Skeletal muscle tissue (tissue), 3 donors: ENCODE measurements at regions not wholly inside any gene's neighbourhood (a gene's known extent, or its start where the extent isn't known, plus 50 kb on each side); places are given as distances from the start of the nearest gene placed in this dataset.
A peak's percentile ranks its signal among the peaks of the same experiment; 100 is the strongest.

Experiments
- H3K27ac ChIP-seq: one replicate; pipeline ENCODE4 v1.7.0; 2013; ENCODE audit warnings: mild to moderate bottlenecking, low read depth, low read length, inconsistent platforms
- H3K27me3 ChIP-seq, 3 donors: one replicate each; pipeline ENCODE4 v1.7.0; 2013; ENCODE audit warnings: low read length in 3 of 3; ENCODE audit not compliant: control insufficient read depth in 3 of 3, insufficient read depth in 3 of 3
- H3K36me3 ChIP-seq, 3 donors: one replicate each; pipeline ENCODE4 v1.7.0; 2013; ENCODE audit warnings: low read length in 3 of 3; ENCODE audit not compliant: control insufficient read depth in 3 of 3, insufficient read depth in 3 of 3
- H3K4me1 ChIP-seq, 3 donors: one replicate each; pipeline ENCODE4 v1.7.0; 2013; ENCODE audit warnings: low read length in 3 of 3, mild to moderate bottlenecking in 3 of 3; ENCODE audit not compliant: control insufficient read depth in 3 of 3, insufficient read depth in 3 of 3
- H3K4me3 ChIP-seq, 3 donors: one replicate each; pipeline ENCODE4 v1.7.0; 2013; ENCODE audit warnings: low read length in 3 of 3
- H3K9ac ChIP-seq, 3 donors: one replicate each; pipeline ENCODE4 v1.7.0; 2013; ENCODE audit warnings: low read length in 3 of 3, mild to moderate bottlenecking in 3 of 3, moderate library complexity in 2 of 3, low read depth in 1 of 3
- H3K9me3 ChIP-seq, 3 donors: one replicate each; pipeline ENCODE4 v1.7.0; 2013; ENCODE audit warnings: low read length in 3 of 3; ENCODE audit not compliant: control insufficient read depth in 3 of 3
- donor health status: Osteomylitis.

- no peak overlapping the region for H3K4me3 ChIP-seq
- no peaks in the 10 kb centered on the region for H3K27me3 ChIP-seq
- no peak overlapping the region for H3K27ac ChIP-seq
- H3K4me1 ChIP-seq, result peaks cover 8 to 19% (median 11%) of the 10 kb centered on the region in 3 donors
- H3K9me3 ChIP-seq, result no peaks in the 10 kb centered on the region
- no peaks in the 10 kb centered on the region for H3K36me3 ChIP-seq
- no peak overlapping the region for H3K9ac ChIP-seq
Observed at GRCh38 chr11:15825976-15826650, 530.2 kb downstream of the SOX6 start.

- no peaks in the 10 kb centered on the region for H3K36me3 ChIP-seq
- H3K9me3 ChIP-seq, result no peaks in the 10 kb centered on the region
- H3K9ac ChIP-seq, result no peak overlapping the region
- H3K27ac ChIP-seq, result no peak overlapping the region
- no peaks in the 10 kb centered on the region for H3K27me3 ChIP-seq
- H3K4me3 ChIP-seq, result no peak overlapping the region
- peaks cover 8 to 19% (median 11%) of the 10 kb centered on the region in 3 donors for H3K4me1 ChIP-seq
Observed at GRCh38 chr11:15826826-15827225, 529.5 kb downstream of the SOX6 start.

- Histone ChIP-seq H3K27ac (no peak overlapping the region), H3K9me3 (no peaks in the 10 kb centered on the region), H3K27me3 (no peaks in the 10 kb centered on the region), H3K4me3 (peak overlapping the region in 1 of 3 donors; percentile 17), H3K36me3 (no peaks in the 10 kb centered on the region), H3K4me1 (peaks cover 8 to 19% (median 11%) of the 10 kb centered on the region in 3 donors), H3K9ac (no peak overlapping the region)
Observed at GRCh38 chr11:15828215-15828853, 528.0 kb downstream of the SOX6 start.

- H3K4me3 ChIP-seq, result no peak overlapping the region
- H3K27ac ChIP-seq, result no peak overlapping the region
- H3K36me3 ChIP-seq, result no peaks in the 10 kb centered on the region
- no peaks in the 10 kb centered on the region for H3K27me3 ChIP-seq
- no peaks in the 10 kb centered on the region for H3K9me3 ChIP-seq
- H3K9ac ChIP-seq, result no peak overlapping the region
- peaks cover 8 to 19% (median 11%) of the 10 kb centered on the region in 3 donors for H3K4me1 ChIP-seq
Observed at GRCh38 chr11:15829312-15829711, 527.0 kb downstream of the SOX6 start.

GRCh38 chr11:15830741-15831428 is 525.5 kb downstream of the SOX6 start:
- Histone ChIP-seq H3K27ac (no peak overlapping the region), H3K9ac (no peak overlapping the region), H3K27me3 (no peaks in the 10 kb centered on the region), H3K4me1 (peaks cover 11 to 19% (median 12%) of the 10 kb centered on the region in 3 donors), H3K9me3 (no peaks in the 10 kb centered on the region), H3K4me3 (no peak overlapping the region), H3K36me3 (no peaks in the 10 kb centered on the region)

- no peak overlapping the region for H3K4me3 ChIP-seq
- no peaks in the 10 kb centered on the region for H3K9me3 ChIP-seq
- H3K9ac ChIP-seq, result no peak overlapping the region
- no peaks in the 10 kb centered on the region for H3K27me3 ChIP-seq
- H3K36me3 ChIP-seq, result no peaks in the 10 kb centered on the region
- peaks cover 4 to 8% (median 6%) of the 10 kb centered on the region in 3 donors for H3K4me1 ChIP-seq
- peak overlapping the region; percentile 33 for H3K27ac ChIP-seq
Observed at GRCh38 chr11:15835788-15836411, 520.4 kb downstream of the SOX6 start.

GRCh38 chr11:15836795-15837194 is 519.6 kb downstream of the SOX6 start:
- peaks cover 4 to 8% (median 6%) of the 10 kb centered on the region in 3 donors for H3K4me1 ChIP-seq
- no peaks in the 10 kb centered on the region for H3K36me3 ChIP-seq
- no peak overlapping the region for H3K4me3 ChIP-seq
- H3K27me3 ChIP-seq, result no peaks in the 10 kb centered on the region
- H3K9me3 ChIP-seq, result no peaks in the 10 kb centered on the region
- H3K9ac ChIP-seq, result no peak overlapping the region
- peak overlapping the region; percentile 33 for H3K27ac ChIP-seq

GRCh38 chr11:15837901-15838489 is 518.4 kb downstream of the SOX6 start:
- Histone ChIP-seq H3K9ac (no peak overlapping the region), H3K36me3 (no peaks in the 10 kb centered on the region), H3K4me1 (peaks cover 4 to 8% (median 6%) of the 10 kb centered on the region in 3 donors), H3K9me3 (no peaks in the 10 kb centered on the region), H3K27me3 (no peaks in the 10 kb centered on the region), H3K27ac (no peak overlapping the region), H3K4me3 (no peak overlapping the region)

- Histone ChIP-seq H3K36me3 (no peaks in the 10 kb centered on the region), H3K9me3 (no peaks in the 10 kb centered on the region), H3K27ac (no peak overlapping the region), H3K4me3 (no peak overlapping the region), H3K27me3 (no peaks in the 10 kb centered on the region), H3K9ac (no peak overlapping the region), H3K4me1 (peaks cover 4 to 8% (median 6%) of the 10 kb centered on the region in 3 donors)
Observed at GRCh38 chr11:15839061-15839460, 517.3 kb downstream of the SOX6 start.
